ENCODE measurements at regions not wholly inside any gene's neighbourhood (a gene's known extent, or its start where the extent isn't known, plus 50 kb on each side); places are given as distances from the start of the nearest gene placed in this dataset.

DNA sequence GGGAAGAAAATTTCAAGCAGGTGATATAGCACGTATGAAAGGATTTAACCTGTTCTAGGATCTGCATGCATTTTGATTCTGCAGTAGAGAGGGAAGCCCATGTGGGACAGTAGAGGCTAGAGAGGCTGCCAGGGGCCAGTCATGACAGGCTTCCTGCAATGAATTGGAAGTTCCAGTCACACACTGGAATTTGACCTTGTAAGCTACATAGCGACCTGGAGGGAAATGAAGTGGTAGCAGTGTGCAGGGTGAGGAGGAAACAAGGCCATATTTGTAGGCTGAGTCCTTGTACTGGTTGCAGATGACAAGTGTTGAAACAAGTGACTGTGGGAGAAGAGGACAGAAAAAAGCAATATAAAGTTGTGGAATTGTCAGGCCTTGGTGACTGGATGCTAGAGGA is 58.6 kb upstream of the OLIG3 start:
- TF ChIP-seq, protein P1, sequence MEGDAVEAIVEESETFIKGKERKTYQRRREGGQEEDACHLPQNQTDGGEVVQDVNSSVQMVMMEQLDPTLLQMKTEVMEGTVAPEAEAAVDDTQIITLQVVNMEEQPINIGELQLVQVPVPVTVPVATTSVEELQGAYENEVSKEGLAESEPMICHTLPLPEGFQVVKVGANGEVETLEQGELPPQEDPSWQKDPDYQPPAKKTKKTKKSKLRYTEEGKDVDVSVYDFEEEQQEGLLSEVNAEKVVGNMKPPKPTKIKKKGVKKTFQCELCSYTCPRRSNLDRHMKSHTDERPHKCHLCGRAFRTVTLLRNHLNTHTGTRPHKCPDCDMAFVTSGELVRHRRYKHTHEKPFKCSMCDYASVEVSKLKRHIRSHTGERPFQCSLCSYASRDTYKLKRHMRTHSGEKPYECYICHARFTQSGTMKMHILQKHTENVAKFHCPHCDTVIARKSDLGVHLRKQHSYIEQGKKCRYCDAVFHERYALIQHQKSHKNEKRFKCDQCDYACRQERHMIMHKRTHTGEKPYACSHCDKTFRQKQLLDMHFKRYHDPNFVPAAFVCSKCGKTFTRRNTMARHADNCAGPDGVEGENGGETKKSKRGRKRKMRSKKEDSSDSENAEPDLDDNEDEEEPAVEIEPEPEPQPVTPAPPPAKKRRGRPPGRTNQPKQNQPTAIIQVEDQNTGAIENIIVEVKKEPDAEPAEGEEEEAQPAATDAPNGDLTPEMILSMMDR (IDR thresholded peaks at IDR 0.05; ENCODE audit: low read length) = no peak
- no peak for TF ChIP-seq EZH2 (IDR thresholded peaks at IDR 0.05; ENCODE audit: borderline replicate concordance, low read length)

Data from OCI-LY1 (cell line).